ENCODE measurements at regions not wholly inside any gene's neighbourhood (a gene's known extent, or its start where the extent isn't known, plus 50 kb on each side); places are given as distances from the start of the nearest gene placed in this dataset.

DNA sequence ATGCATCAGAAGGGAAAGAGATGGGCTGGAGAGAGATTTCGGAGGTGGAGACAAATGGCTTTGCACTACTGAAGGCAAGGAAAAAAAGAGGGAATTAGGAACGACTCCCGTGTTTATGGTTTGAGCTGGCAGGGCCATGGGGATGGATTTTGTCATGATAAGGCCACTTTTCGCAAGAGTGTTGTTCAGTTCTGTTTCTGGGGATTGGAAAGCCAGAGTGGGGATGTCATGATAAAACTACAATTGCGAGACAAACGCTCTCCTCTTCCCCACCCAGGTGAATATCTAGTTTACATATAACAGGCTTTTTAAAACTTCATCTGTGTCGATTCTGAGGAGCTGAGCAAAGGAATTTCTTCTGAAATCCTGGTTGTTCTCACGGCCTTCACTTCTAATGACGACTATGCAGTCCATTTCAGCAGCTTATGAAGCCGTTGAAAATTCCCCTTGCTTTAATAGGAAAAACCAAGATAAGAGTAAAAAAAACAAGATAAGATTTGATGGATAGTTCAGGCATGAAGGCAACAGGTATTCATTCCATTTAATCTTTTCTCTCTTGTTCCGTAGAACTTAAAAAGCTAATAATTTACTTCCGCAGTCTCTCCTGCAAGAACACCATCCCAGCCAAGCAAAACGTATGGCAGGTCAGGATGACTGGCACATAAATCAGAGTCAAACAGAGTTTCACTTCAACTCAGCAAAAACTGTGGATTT lies 245.6 kb upstream of the PITRM1 start:
- DNase-seq (no peak), ATAC-seq (no peak)
- H3K27me3 ChIP-seq = no peaks in the 10 kb centered on the region
- intact Hi-C loops (cut with DNase I) = no loop called here
- TF ChIP-seq, protein P1, sequence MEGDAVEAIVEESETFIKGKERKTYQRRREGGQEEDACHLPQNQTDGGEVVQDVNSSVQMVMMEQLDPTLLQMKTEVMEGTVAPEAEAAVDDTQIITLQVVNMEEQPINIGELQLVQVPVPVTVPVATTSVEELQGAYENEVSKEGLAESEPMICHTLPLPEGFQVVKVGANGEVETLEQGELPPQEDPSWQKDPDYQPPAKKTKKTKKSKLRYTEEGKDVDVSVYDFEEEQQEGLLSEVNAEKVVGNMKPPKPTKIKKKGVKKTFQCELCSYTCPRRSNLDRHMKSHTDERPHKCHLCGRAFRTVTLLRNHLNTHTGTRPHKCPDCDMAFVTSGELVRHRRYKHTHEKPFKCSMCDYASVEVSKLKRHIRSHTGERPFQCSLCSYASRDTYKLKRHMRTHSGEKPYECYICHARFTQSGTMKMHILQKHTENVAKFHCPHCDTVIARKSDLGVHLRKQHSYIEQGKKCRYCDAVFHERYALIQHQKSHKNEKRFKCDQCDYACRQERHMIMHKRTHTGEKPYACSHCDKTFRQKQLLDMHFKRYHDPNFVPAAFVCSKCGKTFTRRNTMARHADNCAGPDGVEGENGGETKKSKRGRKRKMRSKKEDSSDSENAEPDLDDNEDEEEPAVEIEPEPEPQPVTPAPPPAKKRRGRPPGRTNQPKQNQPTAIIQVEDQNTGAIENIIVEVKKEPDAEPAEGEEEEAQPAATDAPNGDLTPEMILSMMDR (IDR thresholded peaks at IDR 0.05) = no peak
- no peak overlapping the region for H3K27ac ChIP-seq
- H3K4me3 ChIP-seq = no peak overlapping the region
- H3K36me3 ChIP-seq = no peaks in the 10 kb centered on the region
- peaks cover 0 to 7% of the 10 kb centered on the region in 2 donors for H3K4me1 ChIP-seq
- no peaks in the 10 kb centered on the region for H3K9me3 ChIP-seq

DNA sequence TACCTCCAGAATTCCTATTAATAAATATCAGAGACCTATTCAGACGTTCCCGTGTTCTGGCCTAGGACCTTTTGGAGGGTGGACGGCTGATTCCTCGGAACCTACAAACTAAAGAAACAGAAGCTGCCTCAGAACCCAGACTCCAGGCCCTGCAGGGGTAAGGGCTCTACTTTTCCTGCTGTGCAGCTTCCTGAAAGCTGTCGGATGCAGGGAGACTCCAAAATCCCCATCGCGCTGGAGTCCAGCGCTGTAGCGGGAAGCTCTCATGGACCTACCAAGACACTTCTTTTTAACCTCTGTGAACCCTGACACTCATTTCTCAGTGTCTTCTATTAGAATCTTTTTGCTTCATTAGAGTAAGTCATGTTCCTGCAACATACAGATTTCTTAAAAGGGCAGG lies 244.5 kb upstream of the PITRM1 start:
- H3K36me3 ChIP-seq = no peaks in the 10 kb centered on the region
- H3K4me3 ChIP-seq = no peak overlapping the region
- no peaks in the 10 kb centered on the region for H3K27me3 ChIP-seq
- H3K9me3 ChIP-seq = no peaks in the 10 kb centered on the region
- intact Hi-C loops (cut with DNase I) = no loop called here
- TF ChIP-seq, protein P1 (IDR thresholded peaks at IDR 0.05) = no peak
- ATAC-seq (no peak), DNase-seq (no peak)
- H3K27ac ChIP-seq = no peak overlapping the region
- peaks cover 0 to 7% of the 10 kb centered on the region in 2 donors for H3K4me1 ChIP-seq

DNA sequence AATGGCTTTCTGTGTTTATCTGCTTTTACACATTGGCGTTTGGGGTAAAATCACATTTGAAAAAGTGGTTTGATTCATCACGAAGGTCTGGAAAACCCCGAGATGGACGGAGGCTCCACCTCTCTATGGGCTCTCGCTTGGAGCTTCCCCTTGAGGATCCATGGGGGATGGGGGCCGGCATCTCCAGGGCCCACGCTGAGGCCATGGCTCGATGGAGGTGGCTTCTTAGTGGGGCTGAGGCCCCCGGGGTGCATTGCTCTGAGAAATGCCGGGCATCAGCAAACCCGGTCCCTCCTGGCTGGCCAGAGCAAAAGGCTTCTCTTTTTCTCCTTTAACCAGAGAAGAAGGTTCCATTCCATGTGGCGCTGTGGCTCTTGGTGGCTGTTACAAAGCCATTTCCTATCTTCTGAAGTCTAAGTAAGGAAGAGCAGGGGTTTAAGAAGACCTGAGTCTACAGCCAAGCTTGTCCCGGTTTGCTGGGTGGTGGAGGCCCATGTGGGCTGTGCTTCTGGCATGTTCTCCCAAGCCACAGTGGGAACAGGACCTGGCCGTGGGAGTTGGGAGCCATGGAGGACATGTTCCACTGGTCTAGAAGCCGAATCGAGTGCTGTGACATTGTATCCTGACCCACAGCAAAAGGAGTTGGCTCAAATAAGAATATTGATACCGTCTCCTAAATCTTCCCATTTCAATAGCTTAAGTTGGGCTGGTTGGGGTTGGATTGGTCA lies 243.5 kb upstream of the PITRM1 start:
- Histone ChIP-seq H3K4me3 (no peak overlapping the region), H3K27ac (no peak overlapping the region), H3K9me3 (no peaks in the 10 kb centered on the region), H3K36me3 (no peaks in the 10 kb centered on the region), H3K27me3 (no peaks in the 10 kb centered on the region), H3K4me1 (peaks cover 0 to 7% of the 10 kb centered on the region in 2 donors)
- DNase-seq (no peak), ATAC-seq (no peak)
- intact Hi-C loops (cut with DNase I) = no loop called here
- TF ChIP-seq, protein P1 (IDR thresholded peaks at IDR 0.05) = no peak

DNA sequence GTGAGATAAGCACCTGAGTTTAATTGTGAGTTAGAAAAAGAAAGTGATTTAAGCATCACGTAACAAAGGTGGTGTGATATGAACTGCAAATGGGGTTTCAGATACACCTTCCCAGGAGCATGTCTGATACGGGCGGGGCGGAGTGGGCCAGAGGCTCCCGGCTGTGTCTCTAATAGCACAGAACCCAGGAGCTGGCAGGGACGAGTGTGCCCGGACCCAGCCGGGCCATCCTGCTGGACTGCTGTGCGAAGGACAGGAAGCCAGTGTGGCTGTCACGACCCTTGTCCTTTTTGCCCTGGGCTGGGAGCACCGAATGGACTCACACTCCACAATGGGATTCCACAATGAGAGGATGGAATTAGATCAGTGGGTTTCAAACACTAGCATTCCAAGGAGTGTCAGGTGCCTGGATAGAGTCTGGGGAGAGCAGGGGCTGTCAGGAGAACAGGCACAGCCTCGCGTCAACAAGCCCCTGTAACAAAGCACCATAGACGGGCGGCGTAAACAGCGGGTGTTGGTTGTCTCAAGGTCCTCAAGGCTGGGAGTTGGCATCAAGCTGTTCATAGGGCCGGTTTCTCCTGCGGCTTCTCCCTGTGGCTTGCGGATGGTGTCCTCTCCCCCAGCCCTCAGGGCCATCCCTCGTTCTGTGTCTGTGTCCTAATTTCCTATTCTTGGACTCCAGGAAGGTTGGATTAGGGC lies 242.6 kb upstream of the PITRM1 start:
- Histone ChIP-seq H3K4me1 (peaks cover 0 to 6% of the 10 kb centered on the region in 2 donors), H3K27me3 (no peaks in the 10 kb centered on the region), H3K9me3 (no peaks in the 10 kb centered on the region), H3K27ac (no peak overlapping the region), H3K36me3 (no peaks in the 10 kb centered on the region), H3K4me3 (no peak overlapping the region)
- TF ChIP-seq, protein P1 (IDR thresholded peaks at IDR 0.05) = no peak
- no peak for ATAC-seq
- intact Hi-C loops (cut with DNase I) = no loop called here
- no peak for DNase-seq

DNA sequence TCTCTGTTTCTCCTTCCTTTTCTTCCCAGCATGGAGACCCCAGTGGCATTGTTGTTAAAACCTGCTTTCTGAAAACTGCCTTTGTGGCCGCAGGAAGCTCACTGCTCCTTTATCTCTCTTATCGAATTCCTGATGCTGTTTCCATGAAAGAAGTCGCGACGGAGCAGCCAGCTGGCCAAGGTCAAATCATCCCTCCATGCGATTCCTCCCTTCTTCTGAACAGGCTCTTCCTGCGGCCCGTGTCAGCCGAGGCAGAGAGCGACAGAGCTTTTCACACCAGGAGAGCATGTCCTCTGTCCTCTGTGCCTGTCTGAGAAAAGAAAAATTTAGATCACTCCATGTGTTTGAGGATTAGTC lies 242.1 kb upstream of the PITRM1 start:
- no peak overlapping the region for H3K4me3 ChIP-seq
- no peaks in the 10 kb centered on the region for H3K36me3 ChIP-seq
- no peaks in the 10 kb centered on the region for H3K9me3 ChIP-seq
- DNase-seq (no peak), ATAC-seq (no peak)
- no peaks in the 10 kb centered on the region for H3K27me3 ChIP-seq
- peaks cover 0 to under 1% of the 10 kb centered on the region in 2 donors for H3K4me1 ChIP-seq
- TF ChIP-seq, protein P1 (IDR thresholded peaks at IDR 0.05) = no peak
- H3K27ac ChIP-seq = no peak overlapping the region
- intact Hi-C loops (cut with DNase I) = no loop called here
